HCT116 (cell line): ENCODE measurements at regions not wholly inside any gene's neighbourhood (a gene's known extent, or its start where the extent isn't known, plus 50 kb on each side); places are given as distances from the start of the nearest gene placed in this dataset.

ENCODE experiments used
- ATAC-seq: fragments of 200-7000 bp; cut with Tn5 transposase; 2 replicates; pipeline ENCODE4 v1.9.1; 2020; ENCODE audit warnings: mild to moderate bottlenecking, moderate library complexity
- BruUV-seq: library from RNA; stranded (reverse); fragments of 400-500 nt; replicated peaks from 2 replicates; lab custom pipeline; 2021; lab: Mats Ljungman, UMichigan
- CTCF ChIA-PET: fragments of 300-600 bp; sonication (Branson Sonifier 250); formaldehyde crosslinking; loops from one replicate; lab custom pipeline; 2021; ENCODE audit warnings: antibody characterized with exemption; lab: Charles Lee
- POLR2A ChIA-PET: fragments of 300-600, 350-600 bp; sonication (Branson Sonifier 250); formaldehyde crosslinking; loops from one replicate; lab custom pipeline; 2021; ENCODE audit warnings: antibody characterized with exemption; lab: Charles Lee
- RAD21 ChIA-PET, 2 experiments: fragments of 300-600 bp; sonication (Branson Sonifier 250); formaldehyde crosslinking; loops; one replicate each; lab custom pipeline; 2023; ENCODE audit warnings: low total read pairs in 2 of 2; ENCODE audit not compliant: uncharacterized antibody in 2 of 2, unreplicated experiment in 2 of 2, low non-redundant PET in 1 of 2; lab: Charles Lee
- DNase-seq: peaks from one replicate; pipeline ENCODE4 v3.0.0-alpha.2; 2010; ENCODE audit warnings: low read depth, low spot score
- H2AFZ ChIP-seq: fragments of 200-600 bp; shearing (Covaris generic), sonication (generic); 2 replicates; pipeline ENCODE4 v1.6.1; 2017; ENCODE audit warnings: low read depth, mixed run types, mixed read lengths, antibody characterized with exemption, low read length; ENCODE audit not compliant: poor library complexity, severe bottlenecking
- H3K27ac ChIP-seq: 2 replicates; pipeline ENCODE4 v1.5.1; 2012; ENCODE audit warnings: low read depth, low read length
- H3K27me3 ChIP-seq: fragments of 200-600 bp; sonication (generic); 2 replicates; pipeline ENCODE4 v1.6.1; 2016; ENCODE audit warnings: mixed run types, low read length, mixed read lengths; ENCODE audit not compliant: insufficient read depth
- H3K36me3 ChIP-seq, 2 experiments: fragments of 200-500 bp in 1 of 2; fragments of 200-600 bp in 1 of 2; sonication (Bioruptor generic) in 1 of 2; sonication (generic) in 1 of 2; 2 replicates each; pipeline versions ENCODE4 v1.5.1 to v1.6.1; 2014 to 2016; ENCODE audit warnings: low read length in 2 of 2, inconsistent platforms in 1 of 2, mixed read lengths in 1 of 2, mixed run types in 1 of 2; ENCODE audit not compliant: insufficient read depth in 2 of 2, control insufficient read depth in 1 of 2
- H3K4me1 ChIP-seq, 2 experiments: fragments of 200-600 bp in 1 of 2; sonication (generic) in 1 of 2; 2 replicates each; pipeline versions ENCODE4 v1.5.1 to v1.6.1; 2012 to 2017; ENCODE audit warnings: low read length in 2 of 2, inconsistent platforms in 1 of 2, mild to moderate bottlenecking in 1 of 2, mixed read lengths in 1 of 2, mixed run types in 1 of 2, moderate library complexity in 1 of 2; ENCODE audit not compliant: insufficient read depth in 2 of 2, control insufficient read depth in 1 of 2
- H3K4me2 ChIP-seq: fragments of 200-600 bp; sonication (generic); 2 replicates; pipeline ENCODE4 v1.6.1; 2017; ENCODE audit warnings: mixed run types, low read length, mixed read lengths
- H3K4me3 ChIP-seq, 2 experiments: fragments of 200-600 bp in 1 of 2; sonication (generic) in 1 of 2; replicated peaks in 1 of 2; 2 replicates each; pipeline ENCODE4 v1.5.1; 2011 to 2016; ENCODE audit warnings: low read length in 2 of 2, control low read depth in 1 of 2, low read depth in 1 of 2, mild to moderate bottlenecking in 1 of 2, mixed read lengths in 1 of 2, mixed run types in 1 of 2
- H3K79me2 ChIP-seq: fragments of 200-600 bp; sonication (generic); 2 replicates; pipeline ENCODE4 v1.6.1; 2017; ENCODE audit warnings: mild to moderate bottlenecking, mixed run types, low read length, moderate library complexity, mixed read lengths; ENCODE audit not compliant: insufficient read depth
- H3K9ac ChIP-seq: fragments of 200-600 bp; sonication (generic); 2 replicates; pipeline ENCODE4 v1.6.1; 2016; ENCODE audit warnings: low read length, mixed read lengths
- H3K9me2 ChIP-seq: fragments of 200-600 bp; sonication (generic), shearing (Covaris generic); 2 replicates; pipeline ENCODE4 v1.6.1; 2017; ENCODE audit warnings: mixed run types, mild to moderate bottlenecking, moderate library complexity; ENCODE audit not compliant: insufficient read depth
- H3K9me3 ChIP-seq, 2 experiments: fragments of 200-500 bp in 1 of 2; fragments of 200-600 bp in 1 of 2; sonication (Bioruptor generic) in 1 of 2; sonication (generic) in 1 of 2; 2 replicates each; pipeline ENCODE4 v1.6.1; 2014 to 2017; ENCODE audit warnings: low read length in 2 of 2, mixed read lengths in 2 of 2, inconsistent platforms in 1 of 2, low read depth in 1 of 2, mild to moderate bottlenecking in 1 of 2, mixed run types in 1 of 2, moderate library complexity in 1 of 2; ENCODE audit not compliant: control insufficient read depth in 1 of 2, insufficient read depth in 1 of 2
- H4K20me1 ChIP-seq: fragments of 200-600 bp; sonication (generic), shearing (Covaris generic); 2 replicates; pipeline ENCODE4 v1.6.1; 2017; ENCODE audit warnings: mixed run types, mild to moderate bottlenecking, moderate library complexity; ENCODE audit not compliant: insufficient read depth
- CBX3 ChIP-seq: IDR thresholded peaks from 2 replicates; pipeline ENCODE4 v1.6.1; 2012; ENCODE audit warnings: low read depth
- CTCF ChIP-seq, 3 experiments: fragments of 200-600 bp in 1 of 3; sonication (generic) in 1 of 3; IDR thresholded peaks in 2 of 3; conservative IDR thresholded peaks in 1 of 3; 2 replicates each; pipeline ENCODE4 v1.5.1; 2012 to 2017; ENCODE audit warnings: low read depth in 2 of 3, low read length in 2 of 3, antibody characterized with exemption in 1 of 3, borderline replicate concordance in 1 of 3, control low read depth in 1 of 3, mild to moderate bottlenecking in 1 of 3, mixed read lengths in 1 of 3, mixed run types in 1 of 3, moderate library complexity in 1 of 3; ENCODE audit not compliant: insufficient read depth in 1 of 3
- EGR1 ChIP-seq: IDR thresholded peaks from 2 replicates; pipeline ENCODE4 v1.6.1; 2012; ENCODE audit warnings: low read depth
- ELF1 ChIP-seq: IDR thresholded peaks from 2 replicates; pipeline ENCODE4 v1.6.1; 2012; ENCODE audit warnings: low read depth, borderline replicate concordance
- EZH2 ChIP-seq: fragments of 200-600 bp; sonication (generic); IDR thresholded peaks from 2 replicates; pipeline ENCODE4 v1.6.1; 2017; ENCODE audit warnings: antibody characterized with exemption, mixed run types
- EZH2phosphoT487 ChIP-seq: fragments of 200-600 bp; IDR thresholded peaks from 2 replicates; pipeline ENCODE4 v1.6.1; 2018; ENCODE audit warnings: antibody characterized with exemption, borderline replicate concordance
- FOSL1 ChIP-seq: IDR thresholded peaks from 2 replicates; pipeline ENCODE4 v1.6.1; 2012; ENCODE audit warnings: low read depth
- MAX ChIP-seq: IDR thresholded peaks from 2 replicates; pipeline ENCODE4 v1.6.1; 2012
- POLR2A ChIP-seq: IDR thresholded peaks from 2 replicates; pipeline ENCODE4 v1.7.0; 2011; ENCODE audit warnings: borderline replicate concordance; ENCODE audit not compliant: insufficient read depth, insufficient read length; ENCODE audit errors: extremely low read depth
- RAD21 ChIP-seq: IDR thresholded peaks from 2 replicates; pipeline ENCODE4 v1.6.1; 2012; ENCODE audit warnings: low read depth, mild to moderate bottlenecking
- REST ChIP-seq: IDR thresholded peaks from 2 replicates; pipeline ENCODE4 v1.6.1; 2012; ENCODE audit warnings: low read depth
- SP1 ChIP-seq: IDR thresholded peaks from 2 replicates; pipeline ENCODE4 v1.6.1; 2012; ENCODE audit warnings: low read depth
- YY1 ChIP-seq: IDR thresholded peaks from 2 replicates; pipeline ENCODE4 v1.6.1; 2011; ENCODE audit warnings: low read length, low read depth, moderate library complexity, mild to moderate bottlenecking; ENCODE audit not compliant: insufficient replicate concordance; ENCODE audit errors: extremely low read depth
- ZBTB33 ChIP-seq: IDR thresholded peaks from 2 replicates; pipeline ENCODE4 v1.6.1; 2011; ENCODE audit warnings: mild to moderate bottlenecking, low read length, moderate library complexity; ENCODE audit not compliant: insufficient replicate concordance; ENCODE audit errors: extremely low read depth
- intact Hi-C: fragments of 100-400 bp; cut with micrococcal nuclease; formaldehyde crosslinking; loops from 2 replicates; pipeline ENCODE4 v1.10.0; 2022

- no peak overlapping the region for H3K4me2 ChIP-seq
- no peak overlapping the region for H3K4me3 ChIP-seq
- H4K20me1 ChIP-seq = no peaks in the 10 kb centered on the region
- no peak overlapping the region for H3K9ac ChIP-seq
- ATAC-seq (no peak), DNase-seq (no peak)
- H3K79me2 ChIP-seq = no peaks in the 10 kb centered on the region
- no peaks in the 10 kb centered on the region for H3K4me1 ChIP-seq
- RAD21 ChIA-PET = interaction anchor here in 1 of 2 experiments (1.8 kb wide), 1 partner anchor 378 kb away, joined by 6 read pairs; no protein-coding TSS in a partner anchor
- no peaks in the 10 kb centered on the region for H3K36me3 ChIP-seq
- peaks cover 12% of the 10 kb centered on the region; the same call in 1 of the 2 replicates for H3K27me3 ChIP-seq
- no peak for TF ChIP-seq SP1
- no peak for TF ChIP-seq ZBTB33
- TF ChIP-seq FOSL1 = no peak
- TF ChIP-seq EZH2 = no peak
- TF ChIP-seq REST = no peak
- TF ChIP-seq MAX = no peak
- no peak for TF ChIP-seq EZH2phosphoT487
- no peak for TF ChIP-seq RAD21
- TF ChIP-seq ELF1 = no peak
- no peak for TF ChIP-seq CBX3
- no peak for TF ChIP-seq YY1
- no peak for TF ChIP-seq EGR1
- TF ChIP-seq POLR2A = no peak
- no peak for TF ChIP-seq CTCF (IDR thresholded peaks at IDR 0.05 in 2 of 3, conservative IDR thresholded peaks at IDR 0.05 in 1 of 3; ENCODE audit: borderline replicate concordance in 1 of 3, insufficient read depth in 1 of 3, low read depth in 2 of 3, low read length in 2 of 3)
- no peak overlapping the region for H3K27ac ChIP-seq
- no peaks in the 10 kb centered on the region for H3K9me3 ChIP-seq
- CTCF ChIA-PET = interaction anchor here (1.4 to 3.7 kb wide), 3 partner anchors 373 to 379 kb away, joined by 6 to 31 read pairs (median 10); partner anchors contain the start of gene RASGEF1B
- no TSS peak for BruUV-seq
- no peak overlapping the region for H2AFZ ChIP-seq
- H3K9me2 ChIP-seq = no peaks in the 10 kb centered on the region
- intact Hi-C loops = no loop called here
- POLR2A ChIA-PET = interaction anchor here (1.0 kb wide), 1 partner anchor 378 kb away, joined by 4 read pairs; no protein-coding TSS in a partner anchor
Observed at GRCh38 chr4:81845273-81845672, 373.6 kb upstream of the RASGEF1B start.
